Transverse colon (tissue), 3 donors: ENCODE measurements at regions not wholly inside any gene's neighbourhood (a gene's known extent, or its start where the extent isn't known, plus 50 kb on each side); places are given as distances from the start of the nearest gene placed in this dataset.

Source experiments
- CTCF ChIP-seq, 5 experiments: fragments of 200-600 bp in 3 of 5; fragments of 450-650 bp in 2 of 5; sonication (generic) in 3 of 5; IDR thresholded peaks; 1 replicate in 2 of 5; 2 replicates in 3 of 5; pipeline ENCODE4 v1.5.1; 2016 to 2017; ENCODE audit warnings: antibody characterized with exemption in 5 of 5, inconsistent platforms in 3 of 5, mild to moderate bottlenecking in 2 of 5, moderate library complexity in 1 of 5
- POLR2A ChIP-seq: fragments of 450-650 bp; IDR thresholded peaks from one replicate; pipeline ENCODE4 v1.6.1; 2016; ENCODE audit warnings: antibody characterized with exemption, mild to moderate bottlenecking, moderate library complexity

GRCh38 chr7:81298951-81299666, 380.3 kb upstream of the SEMA3C start:
- TF ChIP-seq CTCF (IDR thresholded peaks at IDR 0.05) (no peak), POLR2A (no peak)
